DMS114 treated with DMSO at 0.1 percent for 48 hours (cell line): ENCODE measurements at regions not wholly inside any gene's neighbourhood (a gene's known extent, or its start where the extent isn't known, plus 50 kb on each side); places are given as distances from the start of the nearest gene placed in this dataset.
"Not testable (repeated sequence)": the region's sequence is repeated elsewhere in the genome, so short reads cannot be mapped to it uniquely, and the experiment has no call there.

Source experiments
- DNase-seq: peaks from one replicate; lab custom pipeline; 2025; ENCODE audit not compliant: unreplicated experiment; lab: John Stamatoyannopoulos, UW

DNA sequence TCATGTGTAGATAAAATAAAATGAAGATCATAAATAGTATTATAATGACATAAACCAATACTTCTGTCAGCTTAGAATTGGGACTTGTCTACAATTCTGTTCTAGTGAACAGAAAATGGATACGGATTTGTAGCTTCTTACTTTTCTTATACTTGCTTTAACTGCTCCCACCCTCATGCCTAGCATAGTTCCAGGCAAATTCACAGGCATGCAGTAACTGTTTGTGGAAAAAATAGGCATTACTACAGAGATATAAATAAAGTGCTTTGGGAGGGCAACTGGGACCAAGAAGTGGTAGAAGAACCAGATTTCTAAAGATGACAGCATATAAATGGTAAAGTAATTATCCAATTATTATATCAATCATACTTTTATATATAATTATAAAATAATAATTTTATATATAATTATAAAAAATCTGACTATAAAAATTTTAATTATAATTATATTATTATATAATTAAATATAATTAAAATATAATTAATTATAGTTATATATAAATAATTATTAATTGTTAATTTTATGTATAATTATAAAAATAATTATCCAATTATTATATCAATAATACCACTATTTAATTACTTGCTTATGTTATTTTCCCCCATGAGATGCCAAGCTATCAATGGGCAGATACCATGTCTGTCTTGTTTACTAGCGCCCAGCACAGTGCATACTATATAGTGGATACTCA is 144.1 kb downstream of the NOC3L start:
- DNase-seq: no peak

DNA sequence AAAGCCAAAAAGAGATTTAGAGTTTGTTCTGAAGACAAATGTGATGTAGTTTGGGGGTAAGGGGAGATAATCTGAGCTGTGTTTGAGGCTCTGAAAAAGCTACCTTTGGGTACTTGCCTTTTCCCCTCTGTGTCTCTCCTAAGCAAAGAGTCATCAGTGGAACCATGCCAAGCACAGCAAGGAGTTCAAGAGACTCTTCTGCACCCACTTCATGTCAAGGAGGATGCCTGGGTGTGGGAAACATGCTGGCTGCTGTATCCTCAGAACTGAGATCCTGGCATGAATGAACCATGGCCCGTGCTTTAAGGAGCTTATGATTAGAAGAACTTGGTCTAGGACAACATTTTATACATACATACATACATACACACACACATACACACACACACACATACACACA is 142.9 kb downstream of the NOC3L start:
- DNase-seq: no peak

- no peak for DNase-seq
Observed at GRCh38 chr10:94220717-94221116, 142.0 kb downstream of the NOC3L start.

- no peak for DNase-seq
Observed at GRCh38 chr10:94223702-94224370, 138.9 kb downstream of the NOC3L start.

DNA sequence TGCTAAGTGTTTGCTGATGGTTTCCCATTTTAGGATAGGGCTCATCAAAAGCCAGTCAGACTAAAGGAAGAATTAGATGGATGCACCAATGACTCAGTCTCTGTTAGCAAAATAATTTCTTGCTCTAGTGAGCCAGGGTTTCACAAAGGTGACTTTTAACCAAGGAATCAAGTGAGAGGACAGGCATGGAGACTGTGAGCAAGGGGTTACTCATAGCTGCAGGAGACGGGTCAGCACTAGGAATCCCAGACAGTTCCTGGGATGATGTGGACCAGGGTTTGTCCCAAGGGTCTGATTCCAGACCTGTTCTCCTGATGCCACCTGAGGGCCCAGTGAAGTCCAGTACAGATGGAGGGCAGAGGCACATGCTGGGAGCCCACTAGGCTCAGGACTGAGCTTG is 138.1 kb downstream of the NOC3L start:
- no peak for DNase-seq

- DNase-seq: no peak
Observed at GRCh38 chr10:94225589-94225988, 137.2 kb downstream of the NOC3L start.

DNA sequence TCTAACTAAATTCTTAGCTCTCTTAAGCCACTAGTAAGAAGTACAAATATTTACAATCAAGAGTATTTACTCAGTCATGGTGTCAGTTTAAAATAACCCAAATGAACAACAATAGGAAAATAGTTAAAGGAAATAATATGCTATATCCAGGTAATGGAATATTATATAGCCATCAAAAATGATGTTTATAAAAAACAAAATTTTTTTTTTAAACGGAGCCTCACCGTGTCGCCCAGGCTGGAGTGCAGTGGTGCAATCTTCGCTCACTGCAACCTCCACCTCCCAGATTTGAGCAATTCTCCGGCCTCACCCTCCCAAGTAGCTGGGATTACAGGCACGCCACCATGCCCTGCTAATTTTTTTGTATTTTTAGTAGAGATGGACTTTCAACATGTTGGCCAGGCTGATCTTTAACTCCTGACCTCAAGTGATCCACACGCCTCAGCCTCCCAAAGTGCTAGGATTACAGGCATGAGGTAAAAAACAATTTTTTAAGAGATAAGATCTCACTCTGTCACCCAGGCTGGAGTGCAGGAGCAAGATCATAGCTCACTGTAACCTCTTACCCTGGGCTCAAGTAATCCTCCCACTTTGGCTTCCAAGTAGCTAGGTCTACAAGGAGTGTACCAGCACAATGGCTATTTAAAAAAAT is 132.5 kb downstream of the NOC3L start:
- DNase-seq: no peak

DNA sequence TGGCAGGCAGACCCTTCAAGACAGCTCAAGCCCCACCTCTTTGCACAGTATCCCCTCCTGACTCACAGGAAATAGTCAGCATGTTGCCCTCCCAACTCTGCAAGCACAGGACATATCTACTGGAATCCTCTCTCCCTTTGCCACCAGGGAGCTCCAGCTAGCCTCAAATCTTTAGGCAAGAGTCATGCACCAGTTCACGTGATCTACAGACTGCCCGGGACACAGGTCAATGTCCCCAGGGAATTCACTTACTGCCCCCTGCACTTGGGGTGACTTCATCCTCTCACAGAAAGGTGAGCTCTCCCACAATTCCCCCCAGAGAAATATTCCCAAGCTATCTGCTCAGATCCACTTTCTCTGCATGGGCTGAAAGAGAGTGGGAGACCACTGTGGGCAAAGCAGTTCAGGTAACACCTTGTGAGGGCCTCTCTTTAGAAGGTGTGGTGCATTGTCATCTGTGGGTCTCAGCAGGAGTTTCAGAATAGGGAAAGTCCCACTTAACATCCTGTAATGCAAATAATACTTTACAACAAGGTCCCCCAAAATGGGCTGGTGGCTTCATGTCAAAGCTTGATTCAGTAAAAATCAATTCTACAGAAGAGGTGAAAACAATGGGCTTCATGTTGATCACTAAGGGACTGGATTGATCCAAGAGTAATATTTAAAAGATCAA is 129.9 kb downstream of the NOC3L start:
- DNase-seq: no peak

GRCh38 chr10:94235461-94235860 is 127.3 kb downstream of the NOC3L start:
- DNase-seq: no peak

GRCh38 chr10:94238006-94238617 is 124.6 kb downstream of the NOC3L start:
- no peak for DNase-seq

DNA sequence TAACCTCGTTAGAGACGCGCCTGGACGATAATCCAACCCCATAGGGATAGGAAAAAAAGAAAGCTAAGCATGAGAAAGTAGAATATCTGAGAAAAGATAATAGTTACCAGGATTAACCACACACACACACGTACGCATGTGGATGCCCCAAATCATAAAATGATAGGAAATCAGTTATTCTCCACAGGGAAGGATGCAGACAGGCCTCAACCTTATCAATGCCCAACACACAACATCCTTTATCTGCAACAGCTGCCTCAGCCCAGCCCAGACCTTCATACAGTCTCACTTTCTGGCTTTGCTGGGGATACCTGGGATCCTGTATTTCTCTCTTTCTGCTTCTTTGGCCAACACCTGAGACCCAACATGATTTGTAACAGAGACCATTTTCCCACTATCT is 123.0 kb downstream of the NOC3L start:
- no peak for DNase-seq

GRCh38 chr10:94240491-94240890 is 122.2 kb downstream of the NOC3L start:
- no peak for DNase-seq

DNA sequence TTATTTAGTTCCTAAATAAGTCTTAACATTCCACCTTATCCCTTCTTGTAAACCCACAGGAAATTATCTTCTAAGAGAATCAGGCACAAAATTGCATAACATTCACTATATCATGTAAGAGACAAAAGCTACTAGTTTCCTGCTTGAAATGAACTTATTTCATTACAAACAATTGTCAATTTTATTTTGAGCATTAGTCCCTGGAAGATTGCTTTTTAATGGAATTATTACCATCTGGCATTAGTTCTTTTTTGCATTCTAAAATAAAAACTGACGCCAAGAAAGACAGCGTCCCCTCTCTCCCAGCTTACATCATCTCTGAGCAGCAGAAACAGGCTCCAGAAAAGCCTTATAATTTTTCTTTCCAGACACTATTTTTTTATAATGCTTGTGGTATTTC is 121.8 kb downstream of the NOC3L start:
- no peak for DNase-seq

DNA sequence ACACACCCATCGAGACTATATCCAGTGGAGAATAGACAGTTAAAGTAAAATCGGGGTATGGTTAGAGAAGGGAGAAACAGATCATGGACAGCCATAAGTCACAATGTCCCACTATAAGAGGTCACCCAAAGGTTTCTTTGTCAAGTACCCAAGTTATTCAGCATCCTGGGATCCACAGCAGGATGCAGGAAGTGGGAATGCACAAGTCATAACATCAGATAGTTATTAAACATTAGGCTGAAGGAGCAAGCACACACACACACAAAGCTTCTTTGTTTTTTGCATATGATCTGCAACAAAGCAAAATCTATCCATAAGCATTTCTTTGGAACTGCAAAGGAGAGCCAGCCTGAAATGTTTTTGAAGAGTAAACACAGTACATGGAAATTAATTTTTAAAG is 111.6 kb downstream of the NOC3L start:
- DNase-seq: no peak

DNA sequence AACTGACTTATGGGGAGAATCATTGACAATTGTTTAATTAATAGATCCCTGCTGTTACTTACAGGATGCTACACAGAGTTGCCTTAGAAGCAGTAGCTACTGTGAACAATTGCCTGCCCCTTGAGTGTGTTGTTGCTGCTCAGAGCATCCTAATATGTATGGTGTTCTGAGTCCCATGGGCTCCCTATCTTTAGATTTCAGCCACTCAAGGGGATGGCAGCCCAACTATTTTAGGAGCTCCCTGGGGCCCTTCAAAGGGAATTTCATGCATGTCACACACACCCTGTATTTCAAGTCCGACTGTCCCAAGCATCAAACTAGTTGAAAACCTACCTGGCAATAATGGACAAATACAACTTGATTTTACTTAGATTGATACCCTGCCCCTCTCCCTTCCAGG is 111.2 kb downstream of the NOC3L start:
- no peak for DNase-seq

- DNase-seq: not testable (repeated sequence)
Observed at GRCh38 chr10:94257407-94257806, 105.3 kb downstream of the NOC3L start.

DNA sequence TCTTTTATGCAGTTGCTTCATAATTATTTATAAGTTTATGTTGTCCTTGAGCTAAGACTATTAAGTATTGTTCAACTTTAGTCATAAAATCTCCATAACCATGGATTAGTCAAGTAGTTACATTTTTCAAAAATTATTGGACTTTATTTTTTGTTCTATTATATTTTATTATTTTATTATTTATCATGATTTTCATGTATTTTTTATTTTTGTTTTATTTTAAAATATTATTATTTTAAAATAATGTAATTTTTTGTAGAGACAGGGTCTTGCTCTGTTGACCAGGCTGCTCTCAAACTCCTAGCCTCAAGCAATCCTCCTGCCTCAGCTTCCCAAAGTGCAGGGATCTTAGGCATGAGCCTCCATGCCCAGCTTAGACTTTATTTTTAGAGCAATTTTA is 102.3 kb downstream of the NOC3L start:
- DNase-seq: no peak

GRCh38 chr10:94264085-94264484 is 98.7 kb downstream of the NOC3L start:
- no peak for DNase-seq

DNA sequence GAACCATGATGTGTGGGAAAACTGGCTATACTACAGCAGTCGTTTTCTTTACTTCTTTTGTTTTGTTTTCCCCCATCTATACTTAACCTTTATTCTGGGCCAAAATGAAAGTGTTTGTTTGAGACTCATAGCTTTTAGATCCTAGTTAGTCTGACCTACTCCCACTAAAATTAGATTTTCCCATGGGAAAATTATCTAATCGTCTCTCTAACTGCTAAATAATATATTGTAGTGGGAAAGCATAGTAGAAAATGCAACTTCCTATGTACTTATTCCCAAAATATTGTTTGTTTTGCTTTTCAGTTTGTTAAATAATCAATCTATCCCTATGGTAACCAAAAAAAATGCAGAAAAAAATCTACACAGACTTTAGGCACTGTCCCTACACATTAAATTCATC is 96.6 kb downstream of the NOC3L start:
- DNase-seq: no peak

- DNase-seq: no peak
Observed at GRCh38 chr10:94268652-94269051, 94.1 kb downstream of the NOC3L start.

DNA sequence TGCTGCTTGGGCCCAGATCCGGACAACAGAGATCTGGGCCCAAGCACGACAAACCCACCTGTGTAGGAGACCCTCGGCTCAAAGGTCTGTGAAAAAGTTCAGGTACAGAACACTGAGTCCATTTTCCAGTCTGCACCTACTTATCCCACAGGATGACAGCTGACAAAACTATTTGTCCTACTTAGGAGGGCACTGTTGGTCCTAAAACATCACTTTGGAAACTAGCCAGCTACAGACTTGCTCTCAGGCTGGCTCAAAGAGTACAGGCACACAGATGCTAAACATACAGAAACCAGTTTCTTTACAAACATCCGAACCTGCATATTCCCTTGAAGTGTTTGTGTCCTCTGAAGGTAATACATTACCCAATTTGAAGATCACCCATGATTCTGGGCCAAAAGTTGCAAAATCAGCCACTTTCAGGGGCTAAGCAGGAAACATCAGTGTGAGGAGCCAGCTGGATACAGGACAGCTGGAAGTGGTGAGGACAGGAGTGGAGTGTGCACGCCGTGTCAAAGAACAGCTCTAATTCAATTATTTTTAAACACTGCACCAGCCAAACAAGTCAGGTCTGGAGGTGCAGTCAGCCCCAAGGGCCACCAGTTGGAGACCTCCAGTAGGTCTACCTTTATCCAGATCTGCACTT is 88.5 kb downstream of the NOC3L start:
- no peak for DNase-seq
